Mammary epithelial cell (primary cell): ENCODE measurements at regions not wholly inside any gene's neighbourhood (a gene's known extent, or its start where the extent isn't known, plus 50 kb on each side); places are given as distances from the start of the nearest gene placed in this dataset.

Experiments used
- EZH2 ChIP-seq: IDR thresholded peaks from 2 replicates; pipeline ENCODE4 v1.6.1; 2012; ENCODE audit warnings: low read length, inconsistent platforms, borderline replicate concordance
- TF ChIP-seq, protein P1 (sequence below), 2 donors: IDR thresholded peaks in 1 of 2; conservative IDR thresholded peaks in 1 of 2; 2 replicates each; pipeline ENCODE4 v1.5.1; 2011 to 2012; ENCODE audit warnings: inconsistent platforms in 2 of 2, low read length in 2 of 2, mild to moderate bottlenecking in 2 of 2, control low read depth in 1 of 2, low read depth in 1 of 2; ENCODE audit not compliant: insufficient read depth in 1 of 2; ENCODE audit errors: extremely low read depth in 1 of 2

DNA sequence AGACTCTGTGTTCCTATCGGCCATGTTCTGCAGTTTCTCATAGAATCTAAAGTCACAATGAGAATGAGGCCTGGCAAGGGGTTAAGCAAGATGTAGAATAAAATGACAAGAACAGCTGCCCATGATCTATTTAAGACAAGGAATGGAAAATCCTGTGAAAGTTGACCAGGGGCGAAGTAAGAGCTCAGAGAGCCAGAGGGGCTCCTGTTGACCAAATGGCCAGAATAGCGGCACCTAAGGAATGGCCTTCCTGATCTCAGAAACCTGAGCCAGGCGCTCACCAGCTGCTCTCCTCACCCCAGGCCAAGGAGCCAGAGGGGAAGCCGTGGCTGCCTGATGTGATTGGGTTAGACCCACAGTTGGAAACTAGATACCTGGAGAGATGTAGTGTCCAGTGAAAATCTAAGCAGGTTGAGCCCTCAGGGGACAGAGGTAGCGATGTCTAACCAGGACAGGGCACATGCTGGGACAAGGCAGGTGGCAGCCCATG is 106.1 kb upstream of the NDN start:
- TF ChIP-seq, protein P1, sequence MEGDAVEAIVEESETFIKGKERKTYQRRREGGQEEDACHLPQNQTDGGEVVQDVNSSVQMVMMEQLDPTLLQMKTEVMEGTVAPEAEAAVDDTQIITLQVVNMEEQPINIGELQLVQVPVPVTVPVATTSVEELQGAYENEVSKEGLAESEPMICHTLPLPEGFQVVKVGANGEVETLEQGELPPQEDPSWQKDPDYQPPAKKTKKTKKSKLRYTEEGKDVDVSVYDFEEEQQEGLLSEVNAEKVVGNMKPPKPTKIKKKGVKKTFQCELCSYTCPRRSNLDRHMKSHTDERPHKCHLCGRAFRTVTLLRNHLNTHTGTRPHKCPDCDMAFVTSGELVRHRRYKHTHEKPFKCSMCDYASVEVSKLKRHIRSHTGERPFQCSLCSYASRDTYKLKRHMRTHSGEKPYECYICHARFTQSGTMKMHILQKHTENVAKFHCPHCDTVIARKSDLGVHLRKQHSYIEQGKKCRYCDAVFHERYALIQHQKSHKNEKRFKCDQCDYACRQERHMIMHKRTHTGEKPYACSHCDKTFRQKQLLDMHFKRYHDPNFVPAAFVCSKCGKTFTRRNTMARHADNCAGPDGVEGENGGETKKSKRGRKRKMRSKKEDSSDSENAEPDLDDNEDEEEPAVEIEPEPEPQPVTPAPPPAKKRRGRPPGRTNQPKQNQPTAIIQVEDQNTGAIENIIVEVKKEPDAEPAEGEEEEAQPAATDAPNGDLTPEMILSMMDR (conservative IDR thresholded peaks at IDR 0.05 in 1 of 2, IDR thresholded peaks at IDR 0.05 in 1 of 2; ENCODE audit: extremely low read depth in 1 of 2, insufficient read depth in 1 of 2, low read depth in 1 of 2, low read length in 2 of 2) = no peak
- TF ChIP-seq EZH2 = no peak
